Right lobe of liver (tissue), 6 donors: ENCODE measurements at regions not wholly inside any gene's neighbourhood (a gene's known extent, or its start where the extent isn't known, plus 50 kb on each side); places are given as distances from the start of the nearest gene placed in this dataset.

ENCODE experiments used
- ATAC-seq, 4 donors: fragments of 200-7000 bp; cut with Tn5 transposase; one replicate each; pipeline ENCODE4 v1.9.1; 2020; ENCODE audit warnings: mild to moderate bottlenecking in 4 of 4, moderate library complexity in 4 of 4
- DNase-seq, 3 donors: peaks; one replicate each; pipeline ENCODE4 v3.0.0-alpha.2; 2020
- H3K27ac ChIP-seq, 3 donors: fragments of 200-600 bp; one replicate each; pipeline ENCODE4 v1.8.0; 2022
- H3K27me3 ChIP-seq, 2 donors: fragments of 200-600 bp; one replicate each; pipeline ENCODE4 v1.8.0; 2022
- H3K36me3 ChIP-seq, 4 donors: fragments of 200-600 bp; sonication (generic) in 1 of 4; one replicate each; pipeline versions ENCODE4 v1.5.1 to v1.8.0; 2017 to 2022; ENCODE audit warnings: control low read depth in 1 of 4
- H3K4me1 ChIP-seq, 4 donors: fragments of 200-600 bp; sonication (generic) in 1 of 4; one replicate each; pipeline versions ENCODE4 v1.5.1 to v1.8.0; 2017 to 2022; ENCODE audit warnings: control low read depth in 1 of 4
- H3K4me3 ChIP-seq, 3 donors: fragments of 200-600 bp; one replicate each; pipeline ENCODE4 v1.8.0; 2022
- H3K9me3 ChIP-seq, 4 donors: fragments of 200-600 bp; sonication (generic) in 1 of 4; one replicate each; pipeline versions ENCODE4 v1.5.1 to v1.8.0; 2017 to 2022; ENCODE audit warnings: control low read depth in 1 of 4
- POLR2A ChIP-seq: fragments of 450-650 bp; IDR thresholded peaks from one replicate; pipeline ENCODE4 v1.6.1; 2017; ENCODE audit warnings: antibody characterized with exemption, mild to moderate bottlenecking
- WGBS: methylation state at CpG from one replicate; pipeline ENCODE4 v1.1.6; 2018; ENCODE audit warnings: low coverage, low lambda C conversion rate; ENCODE audit not compliant: insufficient coverage; ENCODE audit errors: missing lambda C conversion rate; 5-methylcytosine and 5-hydroxymethylcytosine counted together
- intact Hi-C, 2 donors: fragments of 100-400 bp; cut with DNase I; formaldehyde crosslinking; loops; one replicate each; pipeline versions ENCODE4 v1.11.2 to v1.14.1; 2022
- TF ChIP-seq, protein P1 (sequence below), 4 donors: fragments of 200-600 bp in 3 of 4; fragments of 450-650 bp in 1 of 4; IDR thresholded peaks; one replicate each; pipeline versions ENCODE4 v1.5.1 to v1.8.0; 2016 to 2022; ENCODE audit warnings: antibody characterized with exemption in 4 of 4, mild to moderate bottlenecking in 2 of 4
- donor health status: DM: no; HTN: yes; CAD: no.
- donor health status: DM: no; HTN: no; CAD: no.
- donor health status: DM: no; HTN: no; CAD: no.
- donor health status: DM: no; HTN: yes; CAD: no.
- donor health status: DM: no; HTN: yes; CAD: no.

DNA sequence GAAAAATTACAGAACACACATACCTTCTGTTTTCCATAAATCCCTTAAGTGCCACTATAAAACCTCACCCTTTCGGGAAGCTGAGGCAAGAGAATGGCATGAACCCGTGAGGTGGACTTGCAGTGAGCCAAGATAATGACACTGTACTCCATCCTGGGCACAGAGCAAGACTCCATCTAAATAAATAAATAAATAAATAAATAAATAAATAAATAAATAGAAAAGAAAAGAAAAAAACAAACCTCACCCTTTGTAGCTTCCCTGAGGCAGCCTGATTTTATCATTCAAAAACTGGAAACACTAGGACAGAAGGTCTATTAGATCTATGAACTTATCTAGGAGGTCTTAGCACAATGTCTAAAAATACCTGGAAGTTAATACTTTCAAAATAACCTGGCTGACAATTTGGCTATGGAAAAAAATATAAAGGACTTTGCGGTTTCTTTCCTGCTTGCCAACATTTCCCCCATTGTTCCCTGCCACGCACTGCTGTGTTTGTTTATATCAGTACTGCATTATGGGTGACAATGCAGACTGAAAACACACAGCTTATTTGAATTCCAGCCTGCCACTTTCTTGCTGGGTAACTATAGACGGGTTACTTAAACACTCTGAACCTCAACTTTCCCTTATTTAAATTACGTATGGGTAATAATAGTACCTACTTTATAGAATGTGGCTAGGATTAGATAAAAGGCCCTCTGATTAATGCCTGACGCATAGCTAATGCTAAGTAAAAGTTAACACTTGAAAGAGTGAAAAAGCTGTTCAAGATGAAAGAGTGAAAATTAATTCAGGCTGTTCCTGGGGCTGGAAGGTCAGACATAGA lies 313.0 kb downstream of the RDH14 start:
- Histone ChIP-seq H3K27ac (no peak overlapping the region), H3K27me3 (no peaks in the 10 kb centered on the region), H3K36me3 (no peaks in the 10 kb centered on the region), H3K4me1 (no peaks in the 10 kb centered on the region), H3K9me3 (no peaks in the 10 kb centered on the region), H3K4me3 (no peak overlapping the region)
- no peak for DNase-seq
- TF ChIP-seq, protein P1, sequence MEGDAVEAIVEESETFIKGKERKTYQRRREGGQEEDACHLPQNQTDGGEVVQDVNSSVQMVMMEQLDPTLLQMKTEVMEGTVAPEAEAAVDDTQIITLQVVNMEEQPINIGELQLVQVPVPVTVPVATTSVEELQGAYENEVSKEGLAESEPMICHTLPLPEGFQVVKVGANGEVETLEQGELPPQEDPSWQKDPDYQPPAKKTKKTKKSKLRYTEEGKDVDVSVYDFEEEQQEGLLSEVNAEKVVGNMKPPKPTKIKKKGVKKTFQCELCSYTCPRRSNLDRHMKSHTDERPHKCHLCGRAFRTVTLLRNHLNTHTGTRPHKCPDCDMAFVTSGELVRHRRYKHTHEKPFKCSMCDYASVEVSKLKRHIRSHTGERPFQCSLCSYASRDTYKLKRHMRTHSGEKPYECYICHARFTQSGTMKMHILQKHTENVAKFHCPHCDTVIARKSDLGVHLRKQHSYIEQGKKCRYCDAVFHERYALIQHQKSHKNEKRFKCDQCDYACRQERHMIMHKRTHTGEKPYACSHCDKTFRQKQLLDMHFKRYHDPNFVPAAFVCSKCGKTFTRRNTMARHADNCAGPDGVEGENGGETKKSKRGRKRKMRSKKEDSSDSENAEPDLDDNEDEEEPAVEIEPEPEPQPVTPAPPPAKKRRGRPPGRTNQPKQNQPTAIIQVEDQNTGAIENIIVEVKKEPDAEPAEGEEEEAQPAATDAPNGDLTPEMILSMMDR (IDR thresholded peaks at IDR 0.05), result no peak
- TF ChIP-seq POLR2A, result no peak
- no peak for ATAC-seq
- 75% methylated on average over 7 of the region's 7 CpGs for WGBS
- intact Hi-C loops, result no loop called here

DNA sequence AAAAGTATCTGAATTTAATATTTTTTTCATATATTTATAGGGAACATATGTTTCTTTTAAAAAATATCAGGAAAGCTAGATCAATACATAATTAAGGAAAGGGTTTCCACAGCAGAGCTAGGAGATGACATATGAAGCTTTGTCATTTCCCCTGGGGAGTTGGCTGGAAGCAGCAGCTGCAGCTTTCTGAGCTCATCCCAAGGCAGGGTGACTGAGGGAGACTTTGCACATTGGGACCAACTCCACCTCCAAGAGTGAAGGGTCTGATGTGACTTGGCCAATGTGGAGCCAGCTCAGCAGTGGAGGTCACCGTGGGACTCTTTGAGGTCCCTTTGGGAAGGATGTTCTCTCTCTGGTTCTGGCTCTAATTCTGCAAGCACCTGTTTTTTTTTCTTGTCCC lies 315.1 kb downstream of the RDH14 start:
- no peak overlapping the region for H3K27ac ChIP-seq
- no peak for TF ChIP-seq POLR2A
- TF ChIP-seq, protein P1 (IDR thresholded peaks at IDR 0.05), result no peak
- no peaks in the 10 kb centered on the region for H3K27me3 ChIP-seq
- intact Hi-C loops, result no loop called here
- DNase-seq (no peak), ATAC-seq (no peak)
- no peaks in the 10 kb centered on the region for H3K36me3 ChIP-seq
- H3K9me3 ChIP-seq, result no peaks in the 10 kb centered on the region
- H3K4me3 ChIP-seq, result no peak overlapping the region
- no CpG with 5 or more reads among the region's 1 CpG for WGBS
- H3K4me1 ChIP-seq, result no peaks in the 10 kb centered on the region

DNA sequence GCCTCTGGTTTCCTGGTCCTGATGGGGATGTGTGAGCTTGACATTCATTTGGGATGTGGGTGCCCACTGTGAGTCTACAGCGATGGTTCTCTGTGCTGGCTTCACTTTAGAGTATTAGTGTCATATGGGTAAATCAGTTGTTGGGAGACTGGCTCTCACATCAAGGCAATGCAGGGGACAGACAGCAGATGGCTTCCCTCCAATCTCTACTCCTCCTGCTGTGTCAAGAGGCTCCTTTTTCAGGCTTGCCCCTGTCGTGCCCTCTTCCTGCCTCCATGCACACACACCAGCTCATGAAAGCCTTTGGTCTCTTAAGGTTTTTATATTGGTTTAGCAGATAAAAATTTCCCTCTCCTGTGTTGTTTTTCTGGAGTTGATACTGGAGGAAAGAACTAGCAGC lies 315.6 kb downstream of the RDH14 start:
- 41% methylated on average over 2 of the region's 2 CpGs for WGBS

DNA sequence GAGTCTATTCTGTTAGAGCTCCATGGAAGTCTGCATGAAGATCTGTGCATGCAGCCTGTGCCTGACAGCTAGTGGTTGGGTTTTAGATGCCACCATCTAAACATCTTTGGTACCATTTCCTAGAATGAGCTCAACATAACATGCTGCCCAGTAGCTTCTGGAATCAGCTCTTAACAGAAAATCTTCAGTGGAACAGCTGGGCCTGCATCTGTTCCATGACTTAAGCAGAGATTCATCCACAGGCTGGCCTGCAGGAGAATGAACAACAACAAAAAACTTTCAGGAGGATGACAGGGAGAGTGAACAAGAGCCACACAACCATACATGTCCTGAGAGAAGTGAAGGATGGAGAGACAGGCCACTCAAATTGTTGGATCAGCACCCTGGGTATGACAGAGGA lies 316.6 kb downstream of the RDH14 start:
- TF ChIP-seq, protein P1 (IDR thresholded peaks at IDR 0.05), result no peak
- no peak for TF ChIP-seq POLR2A
- ATAC-seq, result no peak
- Histone ChIP-seq H3K36me3 (no peaks in the 10 kb centered on the region), H3K4me1 (no peaks in the 10 kb centered on the region), H3K4me3 (no peak overlapping the region), H3K27me3 (no peaks in the 10 kb centered on the region), H3K27ac (no peak overlapping the region), H3K9me3 (no peaks in the 10 kb centered on the region)
- DNase-seq, result no peak
- intact Hi-C loops, result no loop called here

More for the DNA sequence above, 315.6 kb downstream of the RDH14 start:
- intact Hi-C loops, result no loop called here
- no peak overlapping the region for H3K27ac ChIP-seq
- no peaks in the 10 kb centered on the region for H3K9me3 ChIP-seq
- H3K4me1 ChIP-seq, result no peaks in the 10 kb centered on the region
- TF ChIP-seq, protein P1 (IDR thresholded peaks at IDR 0.05), result no peak
- no peak for TF ChIP-seq POLR2A
- ATAC-seq (no peak), DNase-seq (no peak)
- H3K36me3 ChIP-seq, result no peaks in the 10 kb centered on the region
- H3K27me3 ChIP-seq, result no peaks in the 10 kb centered on the region
- no peak overlapping the region for H3K4me3 ChIP-seq

DNA sequence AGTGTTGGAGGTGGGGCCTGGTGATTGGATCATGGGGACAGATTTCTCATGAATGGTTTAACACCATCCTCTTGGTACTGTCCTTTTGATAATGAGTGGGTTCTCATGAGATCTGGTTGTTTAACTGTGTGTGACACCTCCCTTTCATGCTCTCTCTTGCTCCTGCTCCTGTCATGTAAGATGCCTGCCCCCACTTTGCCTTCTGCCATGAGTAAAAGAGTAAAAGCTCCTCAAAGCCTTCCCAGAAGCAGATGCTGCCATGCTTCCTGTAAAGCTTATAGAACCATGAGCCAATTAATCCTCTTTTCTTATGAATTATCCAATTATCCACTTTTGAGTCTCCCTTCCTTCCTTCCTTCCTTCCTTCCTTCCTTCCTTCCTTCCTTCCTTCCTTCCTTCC lies 317.7 kb downstream of the RDH14 start:
- DNase-seq (no peak), ATAC-seq (no peak)
- no peaks in the 10 kb centered on the region for H3K36me3 ChIP-seq
- no peak overlapping the region for H3K27ac ChIP-seq
- no peaks in the 10 kb centered on the region for H3K9me3 ChIP-seq
- intact Hi-C loops, result no loop called here
- no peaks in the 10 kb centered on the region for H3K27me3 ChIP-seq
- TF ChIP-seq, protein P1 (IDR thresholded peaks at IDR 0.05), result no peak
- H3K4me1 ChIP-seq, result no peaks in the 10 kb centered on the region
- H3K4me3 ChIP-seq, result no peak overlapping the region
